Gastrocnemius medialis (tissue), 4 donors: ENCODE measurements at regions not wholly inside any gene's neighbourhood (a gene's known extent, or its start where the extent isn't known, plus 50 kb on each side); places are given as distances from the start of the nearest gene placed in this dataset.

ENCODE experiments used
- POLR2A ChIP-seq, 2 donors: fragments of 450-650 bp; IDR thresholded peaks; one replicate each; pipeline ENCODE4 v1.6.1; 2017; ENCODE audit warnings: antibody characterized with exemption in 2 of 2, mild to moderate bottlenecking in 2 of 2, moderate library complexity in 2 of 2
- TF ChIP-seq, protein P1 (sequence below), 5 experiments: fragments of 450-650 bp in 3 of 5; fragments of 200-600 bp in 2 of 5; sonication (generic) in 2 of 5; IDR thresholded peaks in 4 of 5; conservative IDR thresholded peaks in 1 of 5; 1 replicate in 4 of 5; 2 replicates in 1 of 5; pipeline ENCODE4 v1.5.1; 2016 to 2019; ENCODE audit warnings: antibody characterized with exemption in 5 of 5, mild to moderate bottlenecking in 3 of 5, moderate library complexity in 3 of 5

DNA sequence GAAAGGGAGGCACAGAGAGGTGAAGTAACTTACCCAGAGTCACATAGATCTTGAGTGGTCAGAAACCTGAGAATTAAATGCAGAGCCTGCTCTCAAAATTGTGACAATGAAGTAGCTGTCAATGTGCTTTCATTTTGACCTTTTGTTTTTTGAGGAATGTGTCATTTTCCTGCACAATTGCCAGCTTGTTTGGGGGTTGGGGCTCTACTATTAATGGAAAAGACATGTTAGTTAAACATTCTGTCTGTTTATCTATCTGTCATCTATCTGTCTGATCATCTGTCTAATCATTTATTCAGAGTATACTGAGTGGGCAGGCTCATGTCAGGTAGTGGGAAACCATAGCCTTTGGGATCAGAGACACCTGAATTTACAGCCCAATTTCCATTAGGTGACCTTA, 428.4 kb downstream of the TSN start:
- TF ChIP-seq, protein P1, sequence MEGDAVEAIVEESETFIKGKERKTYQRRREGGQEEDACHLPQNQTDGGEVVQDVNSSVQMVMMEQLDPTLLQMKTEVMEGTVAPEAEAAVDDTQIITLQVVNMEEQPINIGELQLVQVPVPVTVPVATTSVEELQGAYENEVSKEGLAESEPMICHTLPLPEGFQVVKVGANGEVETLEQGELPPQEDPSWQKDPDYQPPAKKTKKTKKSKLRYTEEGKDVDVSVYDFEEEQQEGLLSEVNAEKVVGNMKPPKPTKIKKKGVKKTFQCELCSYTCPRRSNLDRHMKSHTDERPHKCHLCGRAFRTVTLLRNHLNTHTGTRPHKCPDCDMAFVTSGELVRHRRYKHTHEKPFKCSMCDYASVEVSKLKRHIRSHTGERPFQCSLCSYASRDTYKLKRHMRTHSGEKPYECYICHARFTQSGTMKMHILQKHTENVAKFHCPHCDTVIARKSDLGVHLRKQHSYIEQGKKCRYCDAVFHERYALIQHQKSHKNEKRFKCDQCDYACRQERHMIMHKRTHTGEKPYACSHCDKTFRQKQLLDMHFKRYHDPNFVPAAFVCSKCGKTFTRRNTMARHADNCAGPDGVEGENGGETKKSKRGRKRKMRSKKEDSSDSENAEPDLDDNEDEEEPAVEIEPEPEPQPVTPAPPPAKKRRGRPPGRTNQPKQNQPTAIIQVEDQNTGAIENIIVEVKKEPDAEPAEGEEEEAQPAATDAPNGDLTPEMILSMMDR (IDR thresholded peaks at IDR 0.05 in 4 of 5, conservative IDR thresholded peaks at IDR 0.05 in 1 of 5) = no peak
- TF ChIP-seq POLR2A (IDR thresholded peaks at IDR 0.05) = no peak
